ENCODE measurements at regions not wholly inside any gene's neighbourhood (a gene's known extent, or its start where the extent isn't known, plus 50 kb on each side); places are given as distances from the start of the nearest gene placed in this dataset.
"Not testable (repeated sequence)": the region's sequence is repeated elsewhere in the genome, so short reads cannot be mapped to it uniquely, and the experiment has no call there.

DNA sequence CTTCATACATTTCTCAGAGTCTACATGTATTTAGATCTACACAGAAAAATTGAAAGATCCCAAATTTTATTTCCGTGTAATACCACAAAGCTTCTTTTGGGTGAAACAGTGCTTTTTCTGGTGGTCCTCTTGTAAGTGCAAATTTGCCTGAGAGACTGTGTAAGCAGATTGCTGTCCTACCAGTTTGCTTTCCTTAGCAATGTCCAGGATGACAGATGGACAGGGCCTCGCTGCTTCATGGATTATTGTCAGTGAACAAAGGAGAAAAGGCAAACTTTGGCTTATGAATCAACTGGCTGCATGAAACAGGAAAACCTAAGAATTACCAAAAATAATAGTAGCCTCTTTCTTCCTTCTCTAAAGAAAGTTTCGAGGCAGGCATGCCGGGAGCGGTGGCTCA is 82.6 kb upstream of the UBE2E1 start:
- peaks cover 13% of the 10 kb centered on the region for H3K27me3 Mint-ChIP-seq (ENCODE audit: low read depth)
- TF ChIP-seq, protein P1, sequence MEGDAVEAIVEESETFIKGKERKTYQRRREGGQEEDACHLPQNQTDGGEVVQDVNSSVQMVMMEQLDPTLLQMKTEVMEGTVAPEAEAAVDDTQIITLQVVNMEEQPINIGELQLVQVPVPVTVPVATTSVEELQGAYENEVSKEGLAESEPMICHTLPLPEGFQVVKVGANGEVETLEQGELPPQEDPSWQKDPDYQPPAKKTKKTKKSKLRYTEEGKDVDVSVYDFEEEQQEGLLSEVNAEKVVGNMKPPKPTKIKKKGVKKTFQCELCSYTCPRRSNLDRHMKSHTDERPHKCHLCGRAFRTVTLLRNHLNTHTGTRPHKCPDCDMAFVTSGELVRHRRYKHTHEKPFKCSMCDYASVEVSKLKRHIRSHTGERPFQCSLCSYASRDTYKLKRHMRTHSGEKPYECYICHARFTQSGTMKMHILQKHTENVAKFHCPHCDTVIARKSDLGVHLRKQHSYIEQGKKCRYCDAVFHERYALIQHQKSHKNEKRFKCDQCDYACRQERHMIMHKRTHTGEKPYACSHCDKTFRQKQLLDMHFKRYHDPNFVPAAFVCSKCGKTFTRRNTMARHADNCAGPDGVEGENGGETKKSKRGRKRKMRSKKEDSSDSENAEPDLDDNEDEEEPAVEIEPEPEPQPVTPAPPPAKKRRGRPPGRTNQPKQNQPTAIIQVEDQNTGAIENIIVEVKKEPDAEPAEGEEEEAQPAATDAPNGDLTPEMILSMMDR (IDR thresholded peaks at IDR 0.05; ENCODE audit: unreplicated experiment in 3 of 3): no peak
- no peaks in the 10 kb centered on the region for H3K9me3 Mint-ChIP-seq
- no peak overlapping the region for H3K4me3 Mint-ChIP-seq
- H3K36me3 Mint-ChIP-seq (ENCODE audit: low read depth): no peaks in the 10 kb centered on the region
- no peak overlapping the region for H3K27ac Mint-ChIP-seq
- H3K4me1 Mint-ChIP-seq: peaks cover 7% of the 10 kb centered on the region

DNA sequence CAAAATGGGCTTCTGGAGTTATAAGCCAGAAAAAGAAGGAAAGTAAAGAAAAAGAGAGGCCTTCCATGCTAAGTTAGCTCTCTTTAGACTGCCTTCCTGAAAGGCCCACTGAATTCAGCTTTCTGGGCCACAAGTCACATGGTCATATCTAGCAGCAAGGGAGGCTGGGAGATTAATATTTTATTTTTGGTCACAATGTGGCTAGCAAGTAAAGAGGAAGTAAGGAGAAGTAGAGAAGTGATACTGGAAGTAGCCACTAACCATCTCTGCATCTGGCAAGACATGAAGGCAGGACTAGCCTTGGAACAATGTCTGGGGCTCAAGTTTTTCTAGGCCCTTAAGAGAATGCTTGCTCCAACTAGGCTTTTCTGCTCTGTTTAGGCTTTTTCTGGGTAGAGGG is 81.8 kb upstream of the UBE2E1 start:
- no peak overlapping the region for H3K27ac Mint-ChIP-seq
- peaks cover 14% of the 10 kb centered on the region for H3K4me1 Mint-ChIP-seq
- peaks cover 13% of the 10 kb centered on the region for H3K27me3 Mint-ChIP-seq (ENCODE audit: low read depth)
- TF ChIP-seq, protein P1 (IDR thresholded peaks at IDR 0.05; ENCODE audit: unreplicated experiment in 3 of 3): no peak
- H3K36me3 Mint-ChIP-seq (ENCODE audit: low read depth): no peaks in the 10 kb centered on the region
- H3K9me3 Mint-ChIP-seq: no peaks in the 10 kb centered on the region
- no peak overlapping the region for H3K4me3 Mint-ChIP-seq

DNA sequence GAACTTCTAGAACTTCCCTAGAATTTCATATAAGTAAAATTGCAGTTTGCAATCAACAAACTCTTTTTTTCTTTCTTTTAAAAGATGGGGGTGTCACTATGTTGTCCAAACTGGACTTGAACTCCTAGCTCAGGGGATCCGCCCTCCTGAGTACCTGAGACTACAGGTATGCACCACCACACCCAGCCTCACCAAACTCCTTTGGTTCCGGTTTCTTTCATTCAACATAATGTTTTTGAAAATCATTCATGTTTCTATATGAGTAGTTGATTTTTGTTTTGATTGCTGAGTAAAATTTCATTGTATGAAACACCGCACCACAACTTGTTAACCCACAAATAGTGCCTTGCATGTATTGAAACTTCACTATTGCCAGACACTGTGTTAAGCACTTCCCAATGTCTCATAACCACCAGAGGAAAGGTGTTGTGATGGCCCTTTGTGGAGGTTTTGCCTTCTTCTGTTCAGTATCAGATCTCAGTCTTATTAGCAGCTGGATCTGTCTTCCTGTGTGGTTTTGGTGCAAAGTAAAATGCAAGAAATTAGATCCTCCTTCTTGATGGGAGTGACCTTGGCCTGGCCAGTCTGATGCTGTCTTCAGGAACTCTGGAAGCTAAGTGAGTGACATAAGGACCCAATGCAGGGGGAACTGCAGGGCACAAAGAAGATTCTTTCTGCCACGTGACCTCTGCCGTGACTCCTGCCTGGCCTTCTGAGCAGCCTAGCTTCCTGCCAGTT is 78.8 kb upstream of the UBE2E1 start:
- Mint-ChIP-seq H3K9me3 (no peaks in the 10 kb centered on the region), H3K36me3 (ENCODE audit: low read depth) (no peaks in the 10 kb centered on the region), H3K27ac (peak overlapping the region in 2 of 3 experiments; percentile 46 to 61), H3K27me3 (ENCODE audit: low read depth) (peaks cover 13% of the 10 kb centered on the region), H3K4me1 (peaks cover 18% of the 10 kb centered on the region), H3K4me3 (no peak overlapping the region)
- TF ChIP-seq, protein P1 (IDR thresholded peaks at IDR 0.05; ENCODE audit: unreplicated experiment in 3 of 3): no peak

DNA sequence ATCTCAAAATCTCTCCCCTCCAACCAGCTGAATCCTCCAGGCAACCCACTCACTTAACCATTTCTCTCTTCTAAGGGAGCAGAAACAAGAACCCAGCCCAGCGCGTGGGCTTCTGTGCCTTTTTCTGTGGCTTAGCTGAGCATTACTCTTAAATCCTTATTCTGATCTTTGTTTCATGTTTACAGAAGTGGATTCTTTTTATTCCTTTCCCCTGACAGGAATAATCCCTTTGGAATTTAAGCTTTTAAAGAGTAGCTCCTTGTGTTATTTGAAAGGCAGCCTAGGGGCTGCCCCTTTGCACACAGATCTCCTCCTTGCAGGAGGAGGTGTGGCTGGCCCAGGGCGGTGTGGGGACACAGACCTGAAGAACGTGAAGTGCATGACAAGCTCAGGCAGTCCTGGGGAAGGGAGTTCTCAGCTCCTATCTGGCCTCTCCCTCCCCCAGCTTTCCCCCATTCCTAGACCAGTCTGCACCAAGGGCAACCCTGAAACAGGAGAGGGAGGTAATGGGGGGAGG is 77.1 kb upstream of the UBE2E1 start:
- peaks cover 13% of the 10 kb centered on the region for H3K27me3 Mint-ChIP-seq (ENCODE audit: low read depth)

DNA sequence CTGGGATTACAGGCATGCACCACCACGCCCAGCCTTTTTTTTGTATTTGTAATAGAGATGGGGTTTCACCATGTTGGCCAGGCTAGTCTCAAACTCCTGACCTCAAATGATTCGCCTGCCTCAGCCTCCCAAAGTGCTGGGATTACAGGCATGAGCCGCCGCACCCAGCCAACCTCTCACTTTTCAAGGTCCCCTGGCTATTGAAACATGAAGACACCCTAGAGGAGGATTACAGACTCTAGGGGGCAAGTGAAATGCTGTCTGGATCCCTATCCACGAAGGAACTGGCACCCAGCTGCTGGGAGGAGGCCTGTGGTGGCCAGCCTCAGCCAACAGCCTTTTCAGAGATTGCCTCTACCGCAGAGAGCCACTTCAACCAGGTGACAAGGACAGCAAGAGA is 76.4 kb upstream of the UBE2E1 start:
- H3K27me3 Mint-ChIP-seq (ENCODE audit: low read depth): peaks cover 13% of the 10 kb centered on the region
- peaks cover 18% of the 10 kb centered on the region for H3K4me1 Mint-ChIP-seq
- not testable (repeated sequence) for H3K4me3 Mint-ChIP-seq

More for the DNA sequence above, 77.1 kb upstream of the UBE2E1 start:
- Mint-ChIP-seq H3K4me1 (peaks cover 18% of the 10 kb centered on the region), H3K27ac (peak overlapping the region; percentile 26 to 72 (median 69)), H3K36me3 (ENCODE audit: low read depth) (no peaks in the 10 kb centered on the region), H3K9me3 (no peaks in the 10 kb centered on the region), H3K4me3 (no peak overlapping the region)
- TF ChIP-seq, protein P1 (IDR thresholded peaks at IDR 0.05; ENCODE audit: unreplicated experiment in 3 of 3): no peak

DNA sequence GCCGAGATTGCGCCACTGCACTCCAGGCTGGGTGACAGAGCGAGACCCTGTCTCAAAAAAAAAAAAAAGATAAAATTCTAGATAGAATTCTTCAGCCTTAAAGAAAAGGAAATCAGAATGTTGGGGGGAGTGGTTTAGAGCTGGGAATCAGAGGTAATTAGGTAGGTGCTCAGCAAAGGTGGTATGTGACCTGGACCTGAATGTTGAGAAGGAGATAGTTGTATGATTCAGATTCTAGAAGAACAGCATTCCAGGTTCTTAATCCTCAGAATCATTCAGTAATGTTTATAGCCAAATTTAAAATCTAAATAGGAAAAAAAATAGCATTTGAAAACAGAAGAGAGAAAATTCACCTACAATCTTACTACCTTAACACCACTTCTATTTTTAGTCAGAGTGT is 71.3 kb upstream of the UBE2E1 start:
- peak overlapping the region; percentile 85 to 95 (median 88) for H3K27ac Mint-ChIP-seq
- no peaks in the 10 kb centered on the region for H3K36me3 Mint-ChIP-seq (ENCODE audit: low read depth)
- TF ChIP-seq, protein P1 (IDR thresholded peaks at IDR 0.05; ENCODE audit: unreplicated experiment in 3 of 3): no peak
- H3K9me3 Mint-ChIP-seq: no peaks in the 10 kb centered on the region
- no peak overlapping the region for H3K4me3 Mint-ChIP-seq
- H3K27me3 Mint-ChIP-seq (ENCODE audit: low read depth): peaks cover 10% of the 10 kb centered on the region
- peaks cover 39% of the 10 kb centered on the region for H3K4me1 Mint-ChIP-seq

More for the DNA sequence above, 76.4 kb upstream of the UBE2E1 start:
- H3K27ac Mint-ChIP-seq; H3K9me3 Mint-ChIP-seq; H3K36me3 Mint-ChIP-seq (ENCODE audit: low read depth): not testable (repeated sequence)
